Fibroblast of villous mesenchyme (primary cell): ENCODE measurements at regions not wholly inside any gene's neighbourhood (a gene's known extent, or its start where the extent isn't known, plus 50 kb on each side); places are given as distances from the start of the nearest gene placed in this dataset.
"Not testable (repeated sequence)": the region's sequence is repeated elsewhere in the genome, so short reads cannot be mapped to it uniquely, and the experiment has no call there.

Experiments
- DNase-seq: peaks from one replicate; pipeline ENCODE4 v3.0.0-alpha.2; 2010; ENCODE audit warnings: low read depth
- H3K4me3 ChIP-seq: 2 replicates; pipeline ENCODE4 v1.5.1; 2011; ENCODE audit warnings: low read depth, mild to moderate bottlenecking, low read length
- TF ChIP-seq, protein P1 (sequence below): IDR thresholded peaks from 2 replicates; pipeline ENCODE4 v1.5.1; 2012; ENCODE audit warnings: low read depth, mild to moderate bottlenecking, low read length; ENCODE audit not compliant: insufficient read depth

DNA sequence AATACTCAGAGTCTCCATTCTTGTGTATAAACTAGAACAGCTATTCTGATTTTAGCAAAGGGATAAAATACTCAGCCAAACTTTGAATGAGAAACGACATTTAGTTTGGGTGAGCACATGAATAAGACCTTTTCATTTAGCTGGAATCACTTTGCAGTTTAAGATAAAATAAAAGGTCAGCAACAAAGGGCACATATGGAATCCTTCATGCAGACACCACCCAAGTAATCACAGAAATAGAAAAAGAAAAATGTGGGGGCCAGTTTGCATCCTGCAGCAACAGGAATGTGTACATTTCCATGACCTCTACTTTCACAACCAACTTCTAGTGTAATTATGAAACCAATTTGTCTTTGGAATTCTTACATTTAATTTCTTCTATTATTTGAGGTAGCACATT lies 1637.4 kb downstream of the PCDH9 start:
- TF ChIP-seq, protein P1, sequence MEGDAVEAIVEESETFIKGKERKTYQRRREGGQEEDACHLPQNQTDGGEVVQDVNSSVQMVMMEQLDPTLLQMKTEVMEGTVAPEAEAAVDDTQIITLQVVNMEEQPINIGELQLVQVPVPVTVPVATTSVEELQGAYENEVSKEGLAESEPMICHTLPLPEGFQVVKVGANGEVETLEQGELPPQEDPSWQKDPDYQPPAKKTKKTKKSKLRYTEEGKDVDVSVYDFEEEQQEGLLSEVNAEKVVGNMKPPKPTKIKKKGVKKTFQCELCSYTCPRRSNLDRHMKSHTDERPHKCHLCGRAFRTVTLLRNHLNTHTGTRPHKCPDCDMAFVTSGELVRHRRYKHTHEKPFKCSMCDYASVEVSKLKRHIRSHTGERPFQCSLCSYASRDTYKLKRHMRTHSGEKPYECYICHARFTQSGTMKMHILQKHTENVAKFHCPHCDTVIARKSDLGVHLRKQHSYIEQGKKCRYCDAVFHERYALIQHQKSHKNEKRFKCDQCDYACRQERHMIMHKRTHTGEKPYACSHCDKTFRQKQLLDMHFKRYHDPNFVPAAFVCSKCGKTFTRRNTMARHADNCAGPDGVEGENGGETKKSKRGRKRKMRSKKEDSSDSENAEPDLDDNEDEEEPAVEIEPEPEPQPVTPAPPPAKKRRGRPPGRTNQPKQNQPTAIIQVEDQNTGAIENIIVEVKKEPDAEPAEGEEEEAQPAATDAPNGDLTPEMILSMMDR: no peak
- H3K4me3 ChIP-seq: no peak overlapping the region
- no peak for DNase-seq

DNA sequence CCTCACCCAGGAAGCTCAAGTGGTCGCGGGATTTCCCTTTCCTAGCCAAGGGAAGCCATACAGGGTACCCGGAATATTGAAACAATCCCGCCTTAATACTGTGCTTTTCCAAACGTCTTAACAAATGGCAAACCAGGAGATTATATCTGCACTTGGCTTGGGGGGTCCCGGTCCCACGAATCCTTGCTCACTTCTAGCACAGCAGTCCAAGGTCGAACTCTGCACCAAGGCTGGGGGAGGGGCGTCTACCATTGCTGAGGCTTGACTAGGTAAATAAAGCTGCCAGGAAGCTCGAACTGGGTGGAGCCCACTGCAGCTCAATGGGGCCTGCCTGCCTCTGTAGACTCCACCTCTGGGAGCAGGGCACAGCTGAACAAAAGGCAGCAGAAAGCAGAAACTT lies 1644.8 kb downstream of the PCDH9 start:
- TF ChIP-seq, protein P1: no peak

DNA sequence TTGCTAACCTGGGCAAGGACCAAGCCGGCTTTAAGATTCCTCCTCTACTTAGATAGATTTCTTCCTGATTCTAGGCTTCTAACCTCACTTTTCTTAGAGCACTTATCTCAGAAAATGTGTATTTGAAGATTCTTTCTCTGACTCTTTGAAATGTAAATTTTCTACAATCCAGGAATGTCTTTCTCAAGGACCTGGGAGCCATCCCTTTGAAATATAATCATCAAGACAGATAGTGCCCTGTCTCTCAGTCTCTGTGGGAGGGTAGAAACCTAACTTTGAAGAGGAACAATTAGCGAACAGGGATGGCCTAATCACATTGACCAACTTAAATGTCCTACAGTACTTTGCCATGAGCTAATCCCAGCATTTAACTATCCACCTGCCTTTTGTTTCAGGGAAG lies 1646.0 kb downstream of the PCDH9 start:
- no peak for DNase-seq
- TF ChIP-seq, protein P1: no peak

More for the DNA sequence above, 1644.8 kb downstream of the PCDH9 start:
- H3K4me3 ChIP-seq: no peak overlapping the region
- no peak for DNase-seq

DNA sequence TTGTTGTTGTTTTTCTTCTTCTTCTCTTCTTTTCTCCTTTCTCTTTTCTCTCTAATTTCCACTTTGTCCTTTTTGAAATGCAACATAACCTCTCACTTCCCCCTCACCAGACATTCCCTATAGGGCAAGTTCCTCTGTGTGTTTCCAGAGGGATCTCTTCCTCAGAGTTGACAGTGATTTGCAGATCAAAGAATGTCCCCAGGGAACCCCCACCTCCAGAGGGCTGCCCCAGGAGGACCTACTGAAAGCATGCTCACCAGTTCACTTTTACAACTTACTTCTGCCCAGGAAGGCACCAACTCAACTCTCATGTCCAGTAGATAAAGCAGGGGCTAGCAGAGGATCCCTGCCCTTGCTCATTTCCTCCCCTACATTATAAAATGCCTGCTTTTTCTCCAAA lies 1648.0 kb downstream of the PCDH9 start:
- TF ChIP-seq, protein P1: no peak
- H3K4me3 ChIP-seq: no peak overlapping the region
- no peak for DNase-seq

More for the DNA sequence above, 1646.0 kb downstream of the PCDH9 start:
- H3K4me3 ChIP-seq: no peak overlapping the region

DNA sequence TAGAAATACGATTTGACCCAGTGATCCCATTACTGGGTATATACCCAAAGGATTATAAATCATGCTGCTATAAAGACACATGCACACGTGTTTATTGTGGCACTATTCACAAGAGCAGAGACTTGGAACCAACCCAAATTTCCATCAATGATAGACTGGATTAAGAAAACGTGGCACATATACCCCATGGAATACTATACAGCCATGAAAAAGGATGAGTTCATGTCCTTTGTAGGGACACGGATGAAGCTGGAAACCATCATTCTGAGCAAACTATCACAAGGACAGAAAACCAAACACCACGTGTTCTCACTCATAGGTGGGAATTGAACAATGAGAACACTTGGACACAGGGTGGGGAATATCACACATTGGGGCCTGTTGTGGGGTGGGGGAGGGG lies 1665.6 kb downstream of the PCDH9 start:
- DNase-seq, H3K4me3 ChIP-seq: not testable (repeated sequence)

DNA sequence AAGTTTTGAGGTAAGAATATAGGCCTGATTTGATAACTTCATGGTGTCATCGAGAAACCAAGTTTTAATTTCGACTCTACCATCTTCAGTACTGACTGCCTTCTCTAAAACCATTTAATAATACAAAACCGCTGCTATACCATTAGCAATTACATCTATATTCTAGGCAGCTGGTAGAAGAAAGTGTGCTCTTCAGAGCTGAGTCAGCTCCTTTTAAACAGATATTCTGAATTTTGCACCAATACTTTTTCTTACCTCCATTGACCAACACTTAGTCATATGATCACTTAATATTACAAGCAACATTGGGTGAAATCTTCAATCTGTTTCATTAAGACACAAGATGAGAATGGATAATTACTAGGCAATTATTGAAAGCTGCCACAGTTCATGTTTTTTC lies 1667.8 kb downstream of the PCDH9 start:
- DNase-seq: no peak
- TF ChIP-seq, protein P1: no peak
- H3K4me3 ChIP-seq: no peak overlapping the region

DNA sequence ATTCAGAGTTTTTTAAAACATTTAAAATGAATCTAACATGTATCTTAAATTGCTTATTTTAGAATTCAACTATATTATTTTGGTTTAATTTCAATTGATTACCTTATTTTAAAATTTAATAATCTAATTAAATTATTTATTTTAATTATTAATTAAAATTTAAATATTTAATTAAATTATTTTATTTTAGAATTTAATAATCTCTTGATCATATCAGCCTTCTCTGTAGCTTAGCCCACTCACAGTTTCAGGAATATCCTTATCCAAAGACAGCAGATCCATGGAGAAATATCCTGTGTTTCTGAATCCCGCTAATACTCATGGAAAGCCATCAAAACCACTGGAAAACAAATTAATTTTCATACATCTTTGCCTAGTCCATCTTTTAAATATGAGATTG lies 1669.2 kb downstream of the PCDH9 start:
- TF ChIP-seq, protein P1: no peak
- DNase-seq: no peak
- H3K4me3 ChIP-seq: no peak overlapping the region
